ACHN (cell line): ENCODE measurements at regions not wholly inside any gene's neighbourhood (a gene's known extent, or its start where the extent isn't known, plus 50 kb on each side); places are given as distances from the start of the nearest gene placed in this dataset.

Experiments used
- DNase-seq: peaks from one replicate; pipeline ENCODE4 v3.0.0-alpha.2; 2015
- in situ Hi-C: cut with HindIII; loops from 2 replicates; pipeline ENCODE4 v1.10.0; 2017; ENCODE audit warnings: low sequenced_read_pairs, low pct_ligation_motif_present, low pct_unique_long_range_greater_than_20kb

DNA sequence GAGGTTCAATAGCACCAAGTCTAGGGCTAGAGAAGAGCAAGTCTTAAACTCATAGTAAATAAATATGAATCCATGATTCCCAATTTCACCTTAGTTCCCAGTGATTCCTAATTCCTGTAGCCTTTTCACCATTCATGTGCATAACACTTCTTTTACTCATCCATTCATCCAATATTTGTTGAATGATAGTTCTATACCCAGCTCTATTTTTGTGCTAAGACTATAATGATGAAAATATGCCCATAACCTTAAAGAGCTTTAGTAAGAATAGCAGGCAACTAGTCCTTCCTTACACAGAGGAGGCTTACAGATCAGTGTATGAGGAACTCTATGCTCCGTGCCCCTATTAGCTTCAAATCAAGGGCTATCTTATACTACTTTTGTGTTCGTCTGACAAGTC, 280.2 kb upstream of the CHRM2 start:
- in situ Hi-C loops = no loop called here
- no peak for DNase-seq

DNA sequence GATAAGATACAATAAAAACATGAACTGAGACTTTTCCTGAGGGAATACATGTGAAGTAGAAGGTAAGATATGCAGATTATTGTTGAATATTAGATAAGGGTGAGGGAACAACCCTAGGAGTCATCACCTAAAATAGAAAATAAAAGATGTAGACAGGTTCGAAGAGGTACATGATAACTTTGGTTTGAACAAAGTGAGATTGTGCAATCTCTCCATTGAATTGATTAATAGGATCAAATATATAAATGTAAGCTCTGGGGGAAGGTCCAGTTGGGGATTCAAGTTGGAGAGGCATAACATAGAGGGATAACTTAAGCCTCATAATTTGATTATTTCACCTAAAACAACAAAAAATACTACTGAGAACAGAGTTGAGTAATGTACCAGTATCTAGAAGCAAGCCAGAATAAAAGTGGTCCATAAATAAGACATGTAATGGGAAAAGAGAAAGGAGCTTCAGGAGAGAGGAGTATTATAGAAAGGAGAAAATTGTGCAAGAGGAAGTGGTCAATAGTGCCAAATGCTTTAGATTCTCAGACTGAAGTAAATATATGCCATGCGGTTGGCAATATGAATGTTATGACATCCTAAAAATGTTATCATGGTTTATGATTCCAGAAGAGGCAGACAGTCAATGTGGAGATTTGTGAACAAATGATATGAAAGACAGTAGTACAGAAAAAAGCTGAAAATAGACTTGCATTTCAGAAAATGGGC, 282.3 kb upstream of the CHRM2 start:
- in situ Hi-C loops = no loop called here
- no peak for DNase-seq

DNA sequence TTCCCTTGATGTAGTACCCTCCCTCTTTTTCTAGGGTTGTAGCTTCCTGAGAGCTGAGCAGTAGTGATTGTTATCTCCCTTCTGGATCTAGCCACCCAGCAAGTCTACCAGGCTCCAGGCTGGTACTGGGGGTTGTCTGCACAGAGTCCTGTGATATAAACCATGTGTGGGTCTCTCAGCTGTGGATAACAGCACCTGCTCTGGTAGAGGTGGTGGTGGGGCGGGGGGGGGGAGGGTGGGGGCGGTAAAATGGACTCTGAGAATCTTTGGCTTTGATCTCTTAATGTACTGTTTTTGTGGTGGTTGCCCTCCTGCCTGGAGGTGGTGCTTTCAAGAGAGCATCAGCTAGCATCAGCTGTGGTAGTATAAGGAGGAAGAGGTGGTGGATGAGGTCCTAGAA, 302.0 kb upstream of the CHRM2 start:
- DNase-seq = no peak
- in situ Hi-C loops = no loop called here

DNA sequence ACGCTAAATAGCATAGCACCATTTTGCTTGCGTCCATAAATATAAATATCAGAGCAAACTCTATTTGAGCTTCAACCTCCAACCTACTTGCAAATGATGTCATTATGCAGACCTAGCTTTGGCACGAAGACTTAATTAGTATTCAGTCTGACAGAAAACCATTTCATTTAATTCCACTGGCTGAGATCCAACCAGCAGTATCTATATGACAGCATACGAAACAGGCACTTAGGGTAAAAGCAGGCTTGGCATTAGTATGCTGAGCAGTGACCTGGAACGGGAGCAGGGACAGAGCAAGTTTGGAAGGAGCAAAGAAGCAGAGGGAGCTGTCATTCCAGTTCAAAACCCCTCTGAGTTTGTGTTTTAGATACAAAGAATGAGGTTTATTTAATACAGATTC, 312.5 kb upstream of the CHRM2 start:
- no peak for DNase-seq

DNA sequence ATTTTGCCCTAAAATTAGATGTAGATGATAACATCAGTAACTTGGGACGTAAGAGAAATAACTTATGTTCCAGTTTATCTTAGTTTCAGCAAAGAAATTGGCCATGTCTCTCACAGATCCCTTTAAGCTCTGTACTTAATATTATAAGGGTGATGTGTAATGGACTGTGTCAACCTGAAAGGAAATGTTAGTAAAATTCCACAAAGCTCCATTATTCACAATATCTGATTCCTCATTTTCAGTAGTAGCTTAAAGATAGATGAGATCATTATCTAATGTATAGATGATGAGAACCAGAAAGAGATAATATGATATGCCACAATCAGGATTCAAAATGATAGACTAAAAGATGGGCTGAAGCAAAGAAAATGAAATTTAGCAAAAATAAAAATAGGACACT, 316.8 kb upstream of the CHRM2 start:
- no peak for DNase-seq
- in situ Hi-C loops = no loop called here

More for the DNA sequence above, 312.5 kb upstream of the CHRM2 start:
- in situ Hi-C loops = no loop called here

DNA sequence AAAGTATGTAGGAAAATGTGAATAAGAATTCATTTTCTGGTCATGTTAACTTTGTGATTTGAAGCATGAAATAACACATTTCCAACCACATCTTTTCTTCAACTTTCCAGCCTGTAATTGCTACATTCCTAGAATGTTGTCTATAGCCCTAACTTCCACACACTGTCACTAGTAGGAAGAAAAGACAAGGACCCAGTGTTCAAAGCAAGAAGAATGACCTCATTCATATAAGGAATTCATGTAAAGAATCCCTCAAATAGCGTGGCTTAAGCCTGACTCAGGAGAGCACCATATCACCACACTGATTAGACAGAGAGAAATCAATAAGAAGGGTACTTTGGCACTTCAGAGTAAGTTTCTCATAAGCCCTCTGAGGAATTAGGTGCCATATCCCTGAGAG, 318.7 kb upstream of the CHRM2 start:
- DNase-seq = no peak
- in situ Hi-C loops = no loop called here

DNA sequence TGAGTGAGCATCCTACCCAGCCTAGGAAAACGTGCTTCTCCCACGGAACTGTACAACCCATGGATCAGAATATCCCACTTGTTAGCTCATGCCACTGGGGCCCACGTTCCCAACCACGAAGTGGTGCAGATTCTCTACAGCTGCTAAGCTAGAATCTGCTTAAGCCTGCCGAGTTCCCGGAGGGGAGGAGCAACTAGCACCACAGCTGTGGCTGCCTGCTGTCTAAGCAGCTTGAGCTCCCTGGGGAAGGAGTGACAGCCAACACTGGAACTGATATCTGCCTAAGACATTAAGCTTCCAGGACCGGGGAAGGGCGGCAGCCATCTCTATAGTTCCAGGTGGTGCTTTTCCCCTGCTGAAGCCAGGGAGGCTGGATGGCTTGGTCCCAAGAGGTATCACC, 334.7 kb upstream of the CHRM2 start:
- in situ Hi-C loops = no loop called here

DNA sequence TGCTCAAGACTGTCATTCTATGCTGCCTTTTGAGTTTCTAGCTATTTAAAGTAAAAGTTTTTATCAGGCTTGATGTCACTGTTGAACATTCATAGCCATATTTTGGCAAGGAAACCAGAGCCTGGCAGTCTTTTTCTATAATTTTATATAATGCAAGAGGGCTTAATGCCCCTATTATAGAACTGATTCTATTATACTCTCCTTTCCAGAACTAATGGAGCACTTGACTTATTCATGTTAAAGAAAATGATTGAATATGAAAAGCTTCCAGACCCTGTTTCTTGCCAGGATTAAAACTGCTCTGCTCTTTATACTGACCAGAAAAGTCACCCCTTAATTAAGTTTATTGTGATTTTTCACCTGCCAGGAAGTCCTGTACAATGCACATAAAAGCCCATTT, 337.6 kb upstream of the CHRM2 start:
- DNase-seq = no peak
- in situ Hi-C loops = no loop called here

More for the DNA sequence above, 334.7 kb upstream of the CHRM2 start:
- no peak for DNase-seq

DNA sequence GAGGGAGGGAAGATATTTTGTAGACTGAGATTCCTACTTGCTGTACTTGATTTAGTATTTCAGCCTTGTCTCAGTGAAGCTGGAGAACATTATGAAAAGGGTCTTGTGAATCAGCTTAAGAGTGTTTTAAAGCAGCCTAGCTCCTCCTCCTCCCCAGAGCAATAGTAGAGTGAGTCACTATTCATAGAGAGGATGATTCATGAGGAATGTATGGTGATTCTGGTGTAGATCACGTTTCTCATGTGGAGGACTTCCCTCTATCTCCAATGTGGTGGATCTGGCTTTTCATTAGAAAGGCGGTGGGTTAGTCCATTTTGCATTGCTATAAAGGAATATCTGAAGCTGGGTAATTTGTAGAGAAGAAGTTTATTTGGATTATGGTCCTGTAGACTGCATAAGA, 340.1 kb upstream of the CHRM2 start:
- peak; percentile 93 for DNase-seq
- in situ Hi-C loops = no loop called here

DNA sequence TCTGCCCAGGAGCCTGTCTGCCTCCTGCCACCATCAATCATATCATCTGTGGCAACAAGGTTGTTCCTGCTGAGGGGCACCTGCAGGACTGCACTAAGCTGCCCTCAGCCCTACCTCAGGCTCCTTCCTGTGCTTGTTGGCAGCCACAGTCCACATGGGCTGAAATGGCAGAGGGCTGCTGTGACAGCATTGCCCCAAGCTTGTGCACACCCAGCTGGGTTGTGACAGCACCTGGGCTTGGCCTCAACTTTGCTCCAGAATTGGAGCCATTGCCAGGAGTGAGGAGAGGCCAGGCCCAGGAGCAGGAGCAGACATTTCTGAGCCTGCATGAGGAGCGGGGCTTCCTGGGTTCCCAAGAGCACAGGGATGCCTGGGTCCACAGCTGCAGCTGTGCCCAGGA, 340.9 kb upstream of the CHRM2 start:
- in situ Hi-C loops = no loop called here
- DNase-seq = no peak

DNA sequence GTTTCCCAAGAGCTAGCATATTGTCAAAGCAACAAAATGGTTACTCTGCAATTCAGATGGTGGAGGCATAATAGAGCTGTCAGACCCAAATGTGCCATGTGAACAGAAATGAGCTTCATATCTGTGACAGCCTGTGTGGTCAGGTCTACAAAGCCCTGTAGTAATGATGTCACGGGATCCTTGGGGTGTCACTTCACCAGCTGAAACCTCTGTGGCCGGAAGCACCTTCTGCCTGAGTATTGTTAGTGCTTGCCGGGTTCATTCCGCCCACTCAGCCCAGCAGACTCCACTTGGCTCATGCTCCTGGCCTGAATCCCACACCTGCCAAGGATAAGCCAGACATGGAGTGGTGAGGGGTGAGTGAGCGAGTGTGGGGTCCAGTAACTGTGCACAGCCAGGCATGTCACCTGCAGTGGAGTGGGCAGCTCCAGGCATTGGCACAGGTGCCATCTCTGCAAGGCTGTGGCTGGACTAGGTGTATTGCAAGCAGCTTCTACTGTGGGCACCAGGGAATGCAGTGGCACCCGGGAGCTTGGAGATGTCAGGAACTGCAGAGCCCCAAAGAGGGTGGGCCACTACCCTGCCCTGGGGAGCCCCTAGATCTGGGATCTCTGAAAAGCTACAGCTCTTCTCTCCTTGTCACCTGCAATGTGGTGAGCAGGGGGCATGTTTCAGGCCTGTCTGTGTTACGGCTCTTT, 341.9 kb upstream of the CHRM2 start:
- in situ Hi-C loops = no loop called here
- DNase-seq = no peak

DNA sequence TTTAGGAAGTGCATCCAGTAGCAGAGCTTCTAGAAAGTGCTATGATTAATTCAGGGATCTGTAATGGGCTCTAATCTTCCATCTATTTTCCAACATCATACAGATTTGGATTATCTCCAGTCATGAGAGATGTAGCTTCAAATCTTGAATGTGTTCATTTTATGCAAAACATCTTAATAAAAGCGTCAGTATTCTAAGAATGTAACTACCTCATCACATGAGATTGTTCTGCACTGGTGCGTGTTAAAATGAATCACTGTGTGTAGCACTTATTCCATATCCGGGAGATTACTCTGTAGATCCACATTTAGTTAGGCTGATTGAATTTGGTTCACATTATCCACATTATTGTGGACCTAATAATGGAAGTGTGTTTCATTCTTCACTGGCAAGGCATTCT, 344.9 kb upstream of the CHRM2 start:
- in situ Hi-C loops = no loop called here
- peak; percentile 92 for DNase-seq

DNA sequence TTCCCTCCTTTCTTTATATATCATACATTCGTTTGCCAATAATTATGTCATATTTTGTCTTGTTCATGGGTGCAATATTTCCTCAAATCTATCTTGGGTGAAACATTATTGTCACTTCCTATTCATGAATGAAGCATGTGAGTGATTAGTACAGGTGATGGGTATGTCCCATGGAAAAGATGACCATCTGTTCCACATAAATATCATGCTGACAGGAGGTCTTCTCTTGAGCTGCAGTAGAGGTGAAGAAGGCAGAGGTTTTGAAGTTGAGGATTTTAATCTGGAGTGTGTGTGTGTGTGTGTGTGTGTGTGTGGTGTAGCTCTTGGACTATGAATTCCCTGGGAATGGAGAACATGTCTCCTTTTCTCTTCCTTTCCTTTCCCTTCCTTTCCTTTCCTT, 350.5 kb upstream of the CHRM2 start:
- DNase-seq = no peak
- in situ Hi-C loops = no loop called here

DNA sequence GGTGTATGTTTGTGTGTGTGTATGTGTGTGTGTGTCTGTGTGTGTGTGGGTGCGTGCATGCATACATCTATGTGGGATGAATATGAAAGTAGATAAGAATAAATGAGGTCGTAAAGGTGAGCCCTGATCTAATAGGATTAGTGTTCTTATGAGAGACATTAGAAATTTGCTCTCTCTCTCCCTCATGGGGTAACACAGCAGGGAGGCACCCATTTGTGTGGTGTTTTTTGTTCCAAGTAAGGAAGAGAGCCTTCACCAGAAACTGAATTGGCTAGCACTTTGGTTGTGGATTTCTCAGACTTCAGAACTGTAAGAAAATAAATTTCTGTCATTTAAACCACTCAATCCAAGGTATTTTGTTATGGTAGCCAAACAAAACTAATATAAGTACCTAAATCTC, 353.7 kb upstream of the CHRM2 start:
- no peak for DNase-seq
- in situ Hi-C loops = no loop called here

DNA sequence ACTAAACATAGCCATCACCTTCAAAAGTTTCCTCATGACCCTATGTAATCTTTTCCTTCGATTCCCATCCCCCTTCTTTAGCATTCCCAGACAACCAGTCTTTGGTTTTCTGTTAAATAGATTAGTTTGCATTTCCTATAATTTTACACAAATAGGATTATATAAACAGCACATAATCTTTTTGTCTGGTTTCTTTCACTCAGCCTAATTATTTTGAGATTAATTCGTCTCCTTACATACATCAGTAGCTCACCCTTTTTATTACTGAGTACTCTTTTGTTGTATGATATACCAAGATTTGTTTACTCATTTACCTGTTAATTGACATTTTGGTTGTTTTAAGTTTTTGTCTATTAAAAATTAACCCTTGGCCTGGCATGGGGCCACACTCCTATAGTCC, 354.7 kb upstream of the CHRM2 start:
- DNase-seq = no peak
- in situ Hi-C loops = no loop called here

DNA sequence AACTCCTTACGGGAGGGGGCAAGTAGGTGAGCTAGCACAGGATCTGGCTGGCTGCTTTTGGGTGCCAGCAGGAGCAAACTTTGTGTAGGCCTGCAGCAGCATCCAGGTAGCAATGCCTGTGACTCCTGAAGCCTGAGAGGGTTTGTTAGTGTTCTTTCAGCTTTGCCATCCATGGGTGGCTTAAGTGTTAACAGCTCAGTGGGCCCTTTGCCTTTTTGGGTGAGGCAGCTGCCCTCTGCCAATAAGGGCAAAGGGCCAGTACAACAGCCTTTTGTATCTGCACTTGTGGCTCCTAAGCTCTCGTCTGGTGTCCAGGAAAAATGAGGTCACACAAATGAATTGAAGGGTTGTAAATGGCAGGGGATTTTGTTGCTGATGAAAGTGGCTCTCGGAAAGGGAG, 359.0 kb upstream of the CHRM2 start:
- no peak for DNase-seq
- in situ Hi-C loops = no loop called here

DNA sequence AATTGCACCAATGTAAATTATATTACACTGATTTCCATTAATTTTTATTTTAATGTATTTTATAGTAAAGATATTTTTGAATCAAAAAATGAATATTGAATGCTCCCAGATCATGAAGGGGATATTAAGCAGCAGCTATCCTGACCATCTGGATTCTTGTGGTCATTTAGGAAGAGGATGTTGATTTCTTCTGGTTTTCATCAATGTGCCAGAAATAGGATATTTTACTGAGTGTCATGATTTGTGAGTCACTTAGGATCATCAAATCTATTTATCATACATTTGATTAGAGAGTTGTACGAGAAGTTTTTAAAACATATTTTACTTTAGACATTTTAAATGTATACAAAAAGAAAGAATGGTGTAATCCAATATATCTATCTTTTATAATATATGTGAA, 366.3 kb upstream of the CHRM2 start:
- no peak for DNase-seq
- in situ Hi-C loops = no loop called here

DNA sequence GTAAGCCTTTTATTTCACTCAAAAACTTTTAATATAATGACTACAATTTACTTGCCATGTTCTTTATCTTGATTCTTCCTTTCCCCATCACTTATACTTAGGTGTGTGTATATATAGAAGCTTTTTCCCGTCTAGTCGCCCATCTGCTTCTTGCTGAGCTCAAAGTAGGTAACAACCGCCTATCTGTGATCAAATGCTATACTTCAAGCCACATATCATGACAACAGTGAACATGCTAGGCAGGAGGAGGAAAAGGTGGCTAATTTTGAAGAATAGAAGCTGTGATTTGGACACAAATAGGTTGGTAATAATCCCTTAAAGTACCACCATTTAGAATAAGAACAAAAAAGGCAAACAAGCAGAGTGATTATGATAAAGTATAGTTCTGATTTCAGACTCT, 367.3 kb upstream of the CHRM2 start:
- no peak for DNase-seq
- in situ Hi-C loops = no loop called here

DNA sequence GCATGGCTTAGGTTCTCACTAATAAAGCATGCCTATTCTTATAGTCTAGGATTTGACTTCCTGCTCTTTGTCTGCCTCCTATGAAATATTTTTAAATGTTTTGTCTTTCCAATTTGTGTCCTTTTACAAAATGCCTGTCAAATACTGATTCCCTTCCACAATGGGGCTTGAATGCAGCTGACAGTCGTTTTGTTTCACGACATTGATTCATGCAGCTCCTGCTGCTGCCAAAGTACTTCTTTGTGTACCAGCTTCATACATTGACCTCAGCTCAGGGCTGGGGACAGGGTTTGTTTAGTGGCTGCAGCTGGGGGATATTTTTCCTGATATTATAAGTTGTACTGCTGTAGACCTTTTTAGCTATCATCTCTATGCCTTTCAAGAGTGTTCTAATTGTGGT, 371.9 kb upstream of the CHRM2 start:
- in situ Hi-C loops = no loop called here
- DNase-seq = no peak

DNA sequence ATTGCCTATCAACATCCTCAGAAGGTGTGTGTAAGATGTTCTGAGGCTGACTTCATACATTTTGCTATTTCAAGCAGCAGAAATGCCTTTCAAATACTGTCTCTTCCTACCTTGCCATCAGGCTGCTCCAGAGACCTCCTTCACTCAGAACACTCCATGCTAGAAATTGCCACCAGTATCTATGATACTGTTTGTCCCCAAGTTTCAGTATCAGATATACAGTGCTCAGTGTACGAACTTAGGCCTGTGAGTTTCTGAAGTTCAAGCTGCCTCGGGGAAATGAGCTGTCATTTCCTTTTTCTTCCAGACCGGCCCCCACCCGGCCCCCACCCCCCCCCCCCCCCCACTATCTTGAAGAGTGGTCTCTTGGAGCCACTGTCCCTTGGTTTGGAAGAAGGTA, 373.4 kb upstream of the CHRM2 start:
- in situ Hi-C loops = no loop called here
- no peak for DNase-seq
